Fibroblast of upper back skin (primary cell): ENCODE measurements at regions not wholly inside any gene's neighbourhood (a gene's known extent, or its start where the extent isn't known, plus 50 kb on each side); places are given as distances from the start of the nearest gene placed in this dataset.
A peak's percentile ranks its signal among the peaks of the same experiment; 100 is the strongest.

Experiments
- DNase-seq: peaks from one replicate; pipeline ENCODE4 v3.0.0-alpha.2; 2013

GRCh38 chr16:72400257-72401083, 228.5 kb upstream of the PMFBP1 start:
- peak; percentile 78 for DNase-seq

GRCh38 chr16:72399811-72400210, 227.9 kb upstream of the PMFBP1 start:
- DNase-seq, result no peak

- DNase-seq, result no peak
Observed at GRCh38 chr16:72397876-72398275, 225.9 kb upstream of the PMFBP1 start.

GRCh38 chr16:72394526-72394925, 222.6 kb upstream of the PMFBP1 start:
- no peak for DNase-seq

- DNase-seq, result no peak
Observed at GRCh38 chr16:72389791-72390190, 217.8 kb upstream of the PMFBP1 start.

GRCh38 chr16:72388007-72388406, 216.1 kb upstream of the PMFBP1 start:
- DNase-seq, result no peak

GRCh38 chr16:72384651-72385050, 212.7 kb upstream of the PMFBP1 start:
- DNase-seq, result no peak

GRCh38 chr16:72380283-72380682, 208.3 kb upstream of the PMFBP1 start:
- DNase-seq, result no peak

- DNase-seq, result no peak
Observed at GRCh38 chr16:72373201-72373600, 201.2 kb upstream of the PMFBP1 start.

- DNase-seq, result no peak
Observed at GRCh38 chr16:72372087-72373045, 200.4 kb upstream of the PMFBP1 start.

- peak; percentile 74 for DNase-seq
Observed at GRCh38 chr16:72371307-72372086, 199.5 kb upstream of the PMFBP1 start.

- DNase-seq, result no peak
Observed at GRCh38 chr16:72369274-72369673, 197.3 kb upstream of the PMFBP1 start.

- no peak for DNase-seq
Observed at GRCh38 chr16:72367851-72368250, 195.9 kb upstream of the PMFBP1 start.

- no peak for DNase-seq
Observed at GRCh38 chr16:72362973-72363372, 191.0 kb upstream of the PMFBP1 start.

- DNase-seq, result no peak
Observed at GRCh38 chr16:72362476-72362875, 190.5 kb upstream of the PMFBP1 start.

GRCh38 chr16:72357910-72358309, 186.0 kb upstream of the PMFBP1 start:
- peak; percentile 24 for DNase-seq

GRCh38 chr16:72355561-72355960, 183.6 kb upstream of the PMFBP1 start:
- peak; percentile 75 for DNase-seq

- DNase-seq, result no peak
Observed at GRCh38 chr16:72349719-72350118, 177.8 kb upstream of the PMFBP1 start.

- no peak for DNase-seq
Observed at GRCh38 chr16:72332926-72333325, 161.0 kb upstream of the PMFBP1 start.

GRCh38 chr16:72324578-72324977, 152.6 kb upstream of the PMFBP1 start:
- no peak for DNase-seq

- peak; percentile 77 for DNase-seq
Observed at GRCh38 chr16:72317446-72317845, 145.5 kb upstream of the PMFBP1 start.

GRCh38 chr16:72313903-72314302, 141.9 kb upstream of the PMFBP1 start:
- no peak for DNase-seq

- peak; percentile 89 for DNase-seq
Observed at GRCh38 chr16:72312828-72313227, 140.9 kb upstream of the PMFBP1 start.
